H9 (cell line): ENCODE measurements at regions not wholly inside any gene's neighbourhood (a gene's known extent, or its start where the extent isn't known, plus 50 kb on each side); places are given as distances from the start of the nearest gene placed in this dataset.

Experiments
- DNase-seq: peaks from one replicate; pipeline ENCODE4 v3.0.0-alpha.2; 2017
- H2AFZ ChIP-seq: one replicate; pipeline ENCODE4 v1.6.1; 2013; ENCODE audit warnings: mild to moderate bottlenecking, low read length, control low read depth, moderate library complexity
- H2AK5ac ChIP-seq: 2 replicates; pipeline ENCODE4 v1.6.1; 2013; ENCODE audit warnings: low read length, control low read depth, mixed read lengths; ENCODE audit not compliant: insufficient read length
- H2BK120ac ChIP-seq: one replicate; pipeline ENCODE4 v1.6.1; 2013; ENCODE audit warnings: low read depth, mild to moderate bottlenecking, low read length, control low read depth, inconsistent platforms; ENCODE audit not compliant: poor library complexity, severe bottlenecking
- H2BK12ac ChIP-seq: 2 replicates; pipeline ENCODE4 v1.6.1; 2013; ENCODE audit warnings: low read length, control low read depth, mixed read lengths, low read depth; ENCODE audit not compliant: insufficient read length
- H2BK15ac ChIP-seq: 2 replicates; pipeline ENCODE4 v1.6.1; 2013; ENCODE audit warnings: low read depth, low read length, control low read depth
- H2BK20ac ChIP-seq: one replicate; pipeline ENCODE4 v1.6.1; 2013; ENCODE audit warnings: low read depth, mild to moderate bottlenecking, low read length, control low read depth, inconsistent platforms; ENCODE audit not compliant: poor library complexity, severe bottlenecking
- H2BK5ac ChIP-seq: 2 replicates; pipeline ENCODE4 v1.6.1; 2013; ENCODE audit warnings: low read length, control low read depth, mixed read lengths; ENCODE audit not compliant: insufficient read length
- H3K14ac ChIP-seq: 2 replicates; pipeline ENCODE4 v1.6.1; 2013; ENCODE audit warnings: low read length, control low read depth; ENCODE audit not compliant: insufficient read depth
- H3K18ac ChIP-seq: 2 replicates; pipeline ENCODE4 v1.6.1; 2013; ENCODE audit warnings: low read depth, mild to moderate bottlenecking, mixed read lengths, low read length, control low read depth; ENCODE audit not compliant: insufficient read length
- H3K23ac ChIP-seq: 2 replicates; pipeline ENCODE4 v1.6.1; 2013; ENCODE audit warnings: low read length, control low read depth, mixed read lengths, low read depth; ENCODE audit not compliant: insufficient read length
- H3K23me2 ChIP-seq: 2 replicates; pipeline ENCODE4 v1.6.1; 2013; ENCODE audit warnings: low read depth, mild to moderate bottlenecking, mixed read lengths, low read length, control low read depth; ENCODE audit not compliant: insufficient read length, poor library complexity, severe bottlenecking
- H3K27ac ChIP-seq: 2 replicates; pipeline ENCODE4 v1.5.1; 2013; ENCODE audit warnings: low read length, control low read depth, mixed read lengths, low read depth; ENCODE audit not compliant: insufficient read length
- H3K27me3 ChIP-seq: 2 replicates; pipeline ENCODE4 v1.6.1; 2013; ENCODE audit warnings: low read length, control low read depth, inconsistent platforms; ENCODE audit not compliant: insufficient read depth
- H3K4ac ChIP-seq: 2 replicates; pipeline ENCODE4 v1.6.1; 2013; ENCODE audit warnings: low read depth, mild to moderate bottlenecking, control low read depth, inconsistent platforms, low read length, moderate library complexity
- H3K4me1 ChIP-seq: 2 replicates; pipeline ENCODE4 v1.6.1; 2013; ENCODE audit warnings: low read length, control low read depth, inconsistent platforms; ENCODE audit not compliant: insufficient read depth
- H3K4me2 ChIP-seq: 2 replicates; pipeline ENCODE4 v1.6.1; 2013; ENCODE audit warnings: low read length, control low read depth, mixed read lengths; ENCODE audit not compliant: insufficient read length, insufficient read depth
- H3K56ac ChIP-seq: 2 replicates; pipeline ENCODE4 v1.6.1; 2013; ENCODE audit warnings: low read depth, mild to moderate bottlenecking, mixed read lengths, low read length, control low read depth; ENCODE audit not compliant: insufficient read length
- H3K79me1 ChIP-seq: 2 replicates; pipeline ENCODE4 v1.6.1; 2013; ENCODE audit warnings: low read depth, mild to moderate bottlenecking, moderate library complexity, low read length, control low read depth, inconsistent platforms; ENCODE audit not compliant: insufficient read depth, poor library complexity, severe bottlenecking
- H3K79me2 ChIP-seq: 2 replicates; pipeline ENCODE4 v1.6.1; 2013; ENCODE audit warnings: low read length, control low read depth, inconsistent platforms; ENCODE audit not compliant: insufficient read depth
- H3K9ac ChIP-seq: 2 replicates; pipeline ENCODE4 v1.6.1; 2013; ENCODE audit warnings: low read length, control low read depth, mixed read lengths; ENCODE audit not compliant: insufficient read length; ENCODE audit errors: extremely low read depth
- H3K9me3 ChIP-seq: one replicate; pipeline ENCODE4 v1.6.1; 2013; ENCODE audit warnings: low read depth, low read length, inconsistent platforms; ENCODE audit not compliant: control insufficient read depth
- H3T11ph ChIP-seq: one replicate; pipeline ENCODE4 v1.6.1; 2013; ENCODE audit warnings: mild to moderate bottlenecking, low read length, control low read depth, inconsistent platforms
- H4K20me1 ChIP-seq: one replicate; pipeline ENCODE4 v1.6.1; 2013; ENCODE audit not compliant: control insufficient read depth, insufficient read length, insufficient read depth
- H4K5ac ChIP-seq: 2 replicates; pipeline ENCODE4 v1.6.1; 2013; ENCODE audit warnings: low read depth, mild to moderate bottlenecking, mixed read lengths, low read length, control low read depth; ENCODE audit not compliant: insufficient read length
- H4K8ac ChIP-seq: replicated peaks from 2 replicates; pipeline ENCODE4 v1.6.1; 2013; ENCODE audit warnings: low read length, control low read depth, mixed read lengths, low read depth; ENCODE audit not compliant: insufficient read length
- H4K91ac ChIP-seq: 2 replicates; pipeline ENCODE4 v1.6.1; 2013; ENCODE audit warnings: low read depth, mild to moderate bottlenecking, moderate library complexity, mixed read lengths, low read length, control low read depth; ENCODE audit not compliant: insufficient read length
- H3K27ac Mint-ChIP-seq, 3 experiments: 2 replicates in 2 of 3; 3 replicates in 1 of 3; pipeline ENCODE4 v1.8.0; 2020 to 2021; ENCODE audit warnings: mixed read lengths in 3 of 3, mild to moderate bottlenecking in 1 of 3, moderate library complexity in 1 of 3
- H3K27me3 Mint-ChIP-seq: 2 replicates; pipeline ENCODE4 v1.8.0; 2021; ENCODE audit warnings: low read depth, mild to moderate bottlenecking, moderate library complexity, mixed read lengths
- H3K36me3 Mint-ChIP-seq, 3 experiments: 2 replicates in 2 of 3; 3 replicates in 1 of 3; pipeline ENCODE4 v1.8.0; 2020 to 2021; ENCODE audit warnings: low read depth in 3 of 3, mixed read lengths in 3 of 3; ENCODE audit not compliant: insufficient read depth in 1 of 3
- H3K4me1 Mint-ChIP-seq, 2 experiments: 2 replicates each; pipeline ENCODE4 v1.8.0; 2020; ENCODE audit warnings: mixed read lengths in 2 of 2
- H3K4me3 Mint-ChIP-seq, 2 experiments: 2 replicates in 1 of 2; 3 replicates in 1 of 2; pipeline ENCODE4 v1.8.0; 2020 to 2021; ENCODE audit warnings: mild to moderate bottlenecking in 2 of 2, mixed read lengths in 2 of 2, moderate library complexity in 1 of 2
- H3K9me3 Mint-ChIP-seq, 2 experiments: 2 replicates in 1 of 2; 3 replicates in 1 of 2; pipeline ENCODE4 v1.8.0; 2020; ENCODE audit warnings: mild to moderate bottlenecking in 2 of 2, mixed read lengths in 2 of 2, moderate library complexity in 1 of 2
- CTCF ChIP-seq: fragments of 200-600 bp; sonication (generic); conservative IDR thresholded peaks from 3 replicates; pipeline ENCODE4 v1.8.0; 2021; ENCODE audit warnings: antibody characterized with exemption, mild to moderate bottlenecking
- WGBS: extraction: QIAGEN DNeasy Blood & Tissue Kit; methylation state at CpG from one replicate; pipeline ENCODE4 v1.1.7; 2013; ENCODE audit warnings: missing lambda C conversion rate, low lambda C conversion rate, mixed read lengths; ENCODE audit not compliant: insufficient read length; ENCODE audit errors: extremely low coverage; 5-methylcytosine and 5-hydroxymethylcytosine counted together

GRCh38 chr9:135269912-135270830 lies 182.7 kb downstream of the OLFM1 start:
- Mint-ChIP-seq H3K4me3 (no peak overlapping the region; a peak in 1 of 5 replicates), H3K36me3 (no peaks in the 10 kb centered on the region; a peak in 1 of 7 replicates), H3K9me3 (peaks cover 0 to 2% of the 10 kb centered on the region in 2 experiments; a peak in 2 of 5 replicates), H3K27ac (peak overlapping the region in 2 of 3 experiments; percentile 2 to 56; a peak in 4 of 7 replicates), H3K4me1 (peaks cover 12 to 21% of the 10 kb centered on the region in 2 experiments), H3K27me3 (no peaks in the 10 kb centered on the region; the same call in none of the 2 replicates)
- H4K8ac ChIP-seq, result no peak overlapping the region
- no peak overlapping the region for H3K4ac ChIP-seq
- H3K79me2 ChIP-seq, result no peaks in the 10 kb centered on the region
- no peak overlapping the region for H3K56ac ChIP-seq
- H2BK120ac ChIP-seq, result no peak overlapping the region
- no peaks in the 10 kb centered on the region for H3K27me3 ChIP-seq
- H3K4me1 ChIP-seq, result no peaks in the 10 kb centered on the region
- H3K79me1 ChIP-seq, result no peaks in the 10 kb centered on the region
- H3K23ac ChIP-seq, result no peak overlapping the region
- H2BK12ac ChIP-seq, result no peak overlapping the region
- no peaks in the 10 kb centered on the region for H3K23me2 ChIP-seq
- TF ChIP-seq CTCF, result no peak
- H2BK20ac ChIP-seq, result no peak overlapping the region
- no peak for DNase-seq
- no peak overlapping the region for H2BK15ac ChIP-seq
- H4K20me1 ChIP-seq, result no peaks in the 10 kb centered on the region
- no peak overlapping the region for H2BK5ac ChIP-seq
- H3K9ac ChIP-seq, result no peak overlapping the region
- H2AK5ac ChIP-seq, result no peak overlapping the region
- no peak overlapping the region for H4K5ac ChIP-seq
- no peak overlapping the region for H3K14ac ChIP-seq
- H3T11ph ChIP-seq, result no peak overlapping the region
- no peak overlapping the region for H3K18ac ChIP-seq
- H3K9me3 ChIP-seq, result no peaks in the 10 kb centered on the region
- WGBS, result no CpG with 5 or more reads among the region's 20 CpGs
- H2AFZ ChIP-seq, result no peak overlapping the region
- no peak overlapping the region for H4K91ac ChIP-seq
- no peak overlapping the region for H3K4me2 ChIP-seq
- H3K27ac ChIP-seq, result no peak overlapping the region
